OCI-LY3 (cell line): ENCODE measurements at regions not wholly inside any gene's neighbourhood (a gene's known extent, or its start where the extent isn't known, plus 50 kb on each side); places are given as distances from the start of the nearest gene placed in this dataset.

Experiments used
- H2AFZ ChIP-seq: fragments of 200-600, 300-600 bp; shearing (Covaris generic); 2 replicates; pipeline ENCODE4 v1.6.0; 2014; ENCODE audit warnings: antibody characterized with exemption, low read depth, low read length
- H3K27ac ChIP-seq: fragments of 200-600, 300-600 bp; sonication (generic); 2 replicates; pipeline ENCODE4 v1.5.1; 2014; ENCODE audit warnings: mild to moderate bottlenecking, low read length, moderate library complexity, mixed read lengths
- H3K27me3 ChIP-seq: fragments of 200-600, 300-600 bp; sonication (generic); 2 replicates; pipeline ENCODE4 v1.6.1; 2014; ENCODE audit warnings: low read depth, low read length, mixed read lengths
- H3K36me3 ChIP-seq: fragments of 200-600, 300-600 bp; sonication (generic); replicated peaks from 2 replicates; pipeline ENCODE3; 2014; ENCODE audit warnings: low read depth, low read length, mixed read lengths
- H3K4me1 ChIP-seq: fragments of 300-600, 200-600 bp; sonication (generic); 2 replicates; pipeline ENCODE4 v1.6.1; 2014; ENCODE audit warnings: low read length, mixed read lengths
- H3K4me2 ChIP-seq: fragments of 200-600, 300-600 bp; sonication (generic); 2 replicates; pipeline ENCODE4 v1.6.1; 2014; ENCODE audit warnings: low read length, mixed read lengths
- H3K4me3 ChIP-seq: fragments of 300-600, 200-600 bp; sonication (generic); 2 replicates; pipeline ENCODE4 v1.5.1; 2014; ENCODE audit warnings: antibody characterized with exemption, mild to moderate bottlenecking, low read length, moderate library complexity
- H3K79me2 ChIP-seq: fragments of 300-600, 200-600 bp; shearing (Covaris generic); 2 replicates; pipeline ENCODE4 v1.6.1; 2014; ENCODE audit warnings: mild to moderate bottlenecking, low read length, mixed read lengths
- H3K9ac ChIP-seq: fragments of 300-600, 200-600 bp; shearing (Covaris generic); 2 replicates; pipeline ENCODE4 v1.6.0; 2014; ENCODE audit warnings: mild to moderate bottlenecking, low read length, moderate library complexity
- H3K9me3 ChIP-seq: fragments of 200-600, 300-600 bp; shearing (Covaris generic); 2 replicates; pipeline ENCODE4 v1.6.1; 2014; ENCODE audit warnings: low read length, mixed read lengths; ENCODE audit not compliant: insufficient read depth
- H4K20me1 ChIP-seq: fragments of 200-600, 300-600 bp; sonication (generic); 2 replicates; pipeline ENCODE4 v1.6.1; 2016; ENCODE audit warnings: low read length, mixed read lengths; ENCODE audit not compliant: insufficient read depth
- CTCF ChIP-seq: fragments of 200-600, 300-600 bp; sonication (generic); IDR thresholded peaks from 2 replicates; pipeline ENCODE4 v1.5.1; 2014; ENCODE audit warnings: antibody characterized with exemption, low read length, low read depth
- EZH2phosphoT487 ChIP-seq: fragments of 200-600 bp; shearing (Covaris generic); IDR thresholded peaks from 2 replicates; pipeline ENCODE4 v1.6.1; 2018; ENCODE audit warnings: antibody characterized with exemption, mixed run types, low read depth

DNA sequence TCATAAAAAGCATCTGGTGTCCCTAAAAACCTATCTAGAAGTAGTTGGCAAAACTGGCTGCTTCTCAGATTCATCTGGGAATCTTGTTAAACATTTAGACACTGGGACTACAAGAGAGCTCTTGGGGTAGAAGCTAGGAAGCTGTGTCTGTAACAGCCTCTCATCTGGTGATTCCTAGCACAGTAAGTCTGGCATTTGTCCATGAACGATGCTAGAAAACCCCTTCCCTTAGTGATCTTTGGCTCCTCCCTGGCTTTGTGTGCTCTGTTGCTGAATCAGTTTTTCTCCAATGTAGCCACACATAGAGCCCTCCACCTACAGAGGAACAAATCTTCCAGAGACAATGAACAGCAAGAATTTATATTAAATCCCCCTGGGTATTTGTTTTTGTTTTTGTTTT is 951.7 kb upstream of the LCORL start:
- peaks cover 5% of the 10 kb centered on the region for H3K4me1 ChIP-seq
- no peak overlapping the region for H3K4me2 ChIP-seq
- no peak overlapping the region for H3K9ac ChIP-seq
- no peak overlapping the region for H3K27ac ChIP-seq
- H2AFZ ChIP-seq = no peak overlapping the region
- H3K4me3 ChIP-seq = no peak overlapping the region
- no peaks in the 10 kb centered on the region for H3K27me3 ChIP-seq
- H3K36me3 ChIP-seq = no peaks in the 10 kb centered on the region
- no peak for TF ChIP-seq EZH2phosphoT487
- TF ChIP-seq CTCF = no peak
- H4K20me1 ChIP-seq = no peaks in the 10 kb centered on the region
- H3K79me2 ChIP-seq = no peaks in the 10 kb centered on the region
- no peaks in the 10 kb centered on the region for H3K9me3 ChIP-seq

DNA sequence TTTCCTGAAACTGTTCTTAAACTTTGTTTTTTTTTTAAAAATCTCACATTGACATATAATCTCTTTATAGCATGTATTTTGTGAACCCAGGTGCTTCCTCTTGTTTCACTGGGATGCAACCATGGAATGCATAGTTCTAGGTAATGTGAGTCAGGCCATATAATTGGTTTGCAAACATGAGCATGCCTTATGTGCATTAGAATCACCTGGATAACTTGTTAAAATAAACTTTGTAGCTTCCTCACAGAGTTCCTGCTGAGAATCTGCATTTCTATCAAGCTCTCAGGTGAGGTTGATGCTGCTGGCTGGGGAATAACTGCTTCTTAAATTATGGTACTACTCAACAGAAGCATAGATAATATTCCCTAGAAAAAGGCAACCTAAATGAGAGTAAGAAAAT is 940.3 kb upstream of the LCORL start:
- H3K27ac ChIP-seq = no peak overlapping the region
- H3K79me2 ChIP-seq = no peaks in the 10 kb centered on the region
- H3K9me3 ChIP-seq = peaks cover 7% of the 10 kb centered on the region; the same call in 1 of the 2 replicates
- H3K36me3 ChIP-seq = no peaks in the 10 kb centered on the region
- no peak overlapping the region for H3K4me2 ChIP-seq
- no peaks in the 10 kb centered on the region for H3K27me3 ChIP-seq
- no peaks in the 10 kb centered on the region for H4K20me1 ChIP-seq
- no peak overlapping the region for H2AFZ ChIP-seq
- no peak overlapping the region for H3K4me3 ChIP-seq
- no peaks in the 10 kb centered on the region for H3K4me1 ChIP-seq
- no peak for TF ChIP-seq CTCF
- no peak for TF ChIP-seq EZH2phosphoT487
- H3K9ac ChIP-seq = no peak overlapping the region

DNA sequence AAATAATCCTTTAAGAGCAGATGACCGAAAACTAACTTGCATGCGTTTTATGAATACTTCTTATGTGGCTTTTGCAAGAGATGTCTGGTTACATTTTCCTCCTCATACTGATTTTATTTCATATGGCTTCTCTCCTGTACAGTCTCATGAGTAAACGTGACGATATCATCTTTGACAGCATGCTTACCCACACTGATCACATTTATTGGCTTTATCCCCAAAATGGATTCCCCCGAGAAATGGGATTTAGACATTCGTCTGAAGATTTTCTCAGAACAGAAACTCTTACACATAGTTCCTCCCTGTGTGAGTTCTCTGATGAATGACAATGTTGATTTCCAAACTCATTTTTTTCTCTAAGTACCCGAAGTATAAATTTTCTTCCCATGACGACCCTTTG is 939.7 kb upstream of the LCORL start:
- Histone ChIP-seq H3K79me2 (no peaks in the 10 kb centered on the region), H3K9me3 (peaks cover 7% of the 10 kb centered on the region; the same call in 1 of the 2 replicates), H3K4me1 (no peaks in the 10 kb centered on the region), H4K20me1 (no peaks in the 10 kb centered on the region), H3K9ac (no peak overlapping the region), H2AFZ (no peak overlapping the region), H3K27me3 (no peaks in the 10 kb centered on the region), H3K27ac (no peak overlapping the region), H3K4me3 (no peak overlapping the region), H3K4me2 (no peak overlapping the region), H3K36me3 (no peaks in the 10 kb centered on the region)
- TF ChIP-seq CTCF = no peak
- no peak for TF ChIP-seq EZH2phosphoT487

- Histone ChIP-seq H3K36me3 (no peaks in the 10 kb centered on the region), H3K4me1 (0 out of 2 replicates have a peak, but pooled peaks cover 2% of the 10 kb centered on the region), H3K27ac (no peak overlapping the region), H3K4me3 (no peak overlapping the region), H3K79me2 (no peaks in the 10 kb centered on the region), H2AFZ (no peak overlapping the region), H3K9ac (no peak overlapping the region), H3K9me3 (no peaks in the 10 kb centered on the region), H4K20me1 (no peaks in the 10 kb centered on the region), H3K27me3 (no peaks in the 10 kb centered on the region), H3K4me2 (no peak overlapping the region)
- TF ChIP-seq CTCF = no peak
- TF ChIP-seq EZH2phosphoT487 = no peak
Measured at GRCh38 chr4:18957716-18958115, 936.2 kb upstream of the LCORL start.
